ENCODE measurements at regions not wholly inside any gene's neighbourhood (a gene's known extent, or its start where the extent isn't known, plus 50 kb on each side); places are given as distances from the start of the nearest gene placed in this dataset.

- TF ChIP-seq FOSL1 (IDR thresholded peaks at IDR 0.05; ENCODE audit: insufficient read depth, low read depth, low read length) = no peak
- TF ChIP-seq USF2 (IDR thresholded peaks at IDR 0.05; ENCODE audit: low read length) = no peak
Observed at GRCh38 chr2:819121-819520, 131.5 kb upstream of the SNTG2 start (continued).
